CD14-positive monocyte (primary cell): ENCODE measurements at regions not wholly inside any gene's neighbourhood (a gene's known extent, or its start where the extent isn't known, plus 50 kb on each side); places are given as distances from the start of the nearest gene placed in this dataset.

ENCODE experiments used
- DNase-seq, 3 donors: peaks; one replicate each; pipeline ENCODE4 v3.0.0-alpha.2; 2011 to 2022
- H2AFZ ChIP-seq: 2 replicates; pipeline ENCODE4 v1.6.0; 2012; ENCODE audit warnings: mild to moderate bottlenecking, low read depth, low read length, inconsistent platforms; ENCODE audit not compliant: insufficient read depth, poor library complexity, severe bottlenecking
- H3K27ac ChIP-seq, 2 donors: 1 replicate in 1 of 2; 2 replicates in 1 of 2; pipeline ENCODE4 v1.5.1; 2012 to 2013; ENCODE audit warnings: low read length in 2 of 2, control low read depth in 1 of 2, inconsistent platforms in 1 of 2, low read depth in 1 of 2, mild to moderate bottlenecking in 1 of 2
- H3K27me3 ChIP-seq, 2 donors: one replicate each; pipeline versions ENCODE4 v1.6.0 to v1.6.1; 2011 to 2013; ENCODE audit warnings: low read length in 2 of 2; ENCODE audit not compliant: control insufficient read depth in 2 of 2, insufficient read depth in 2 of 2
- H3K36me3 ChIP-seq, 2 donors: replicated peaks in 1 of 2; 1 replicate in 1 of 2; 2 replicates in 1 of 2; pipeline versions ENCODE4 v1.5.1 to v1.6.1; 2012 to 2013; ENCODE audit warnings: low read length in 2 of 2, control low read depth in 1 of 2, inconsistent platforms in 1 of 2, mild to moderate bottlenecking in 1 of 2; ENCODE audit not compliant: insufficient read depth in 2 of 2, control insufficient read depth in 1 of 2
- H3K4me1 ChIP-seq, 2 donors: 1 replicate in 1 of 2; 2 replicates in 1 of 2; pipeline versions ENCODE4 v1.5.1 to v1.6.1; 2012 to 2013; ENCODE audit warnings: low read length in 2 of 2, control low read depth in 1 of 2, inconsistent platforms in 1 of 2, mild to moderate bottlenecking in 1 of 2, moderate library complexity in 1 of 2; ENCODE audit not compliant: insufficient read depth in 2 of 2, control insufficient read depth in 1 of 2
- H3K4me2 ChIP-seq: replicated peaks from 2 replicates; pipeline ENCODE3; 2012; ENCODE audit warnings: low read length, moderate library complexity, mild to moderate bottlenecking; ENCODE audit not compliant: poor library complexity, severe bottlenecking; ENCODE audit errors: extremely low read depth
- H3K4me3 ChIP-seq, 3 experiments: fragments of 200-600 bp in 1 of 3; sonication (generic) in 1 of 3; replicated peaks in 1 of 3; 1 replicate in 2 of 3; 2 replicates in 1 of 3; pipeline ENCODE4 v1.5.1; 2011 to 2013; ENCODE audit warnings: low read length in 3 of 3, mild to moderate bottlenecking in 3 of 3, control low read depth in 2 of 3, low read depth in 2 of 3, inconsistent platforms in 1 of 3, moderate library complexity in 1 of 3
- H3K79me2 ChIP-seq: 2 replicates; pipeline ENCODE4 v1.6.0; 2012; ENCODE audit warnings: mild to moderate bottlenecking, control low read depth, inconsistent platforms, low read length, moderate library complexity; ENCODE audit not compliant: insufficient read depth
- H3K9ac ChIP-seq: 2 replicates; pipeline ENCODE4 v1.6.0; 2017; ENCODE audit warnings: low read length, mild to moderate bottlenecking; ENCODE audit not compliant: insufficient read depth, poor library complexity, severe bottlenecking
- H3K9me3 ChIP-seq, 2 donors: replicated peaks in 1 of 2; 1 replicate in 1 of 2; 2 replicates in 1 of 2; pipeline versions ENCODE4 v1.5.1 to v1.6.1; 2012 to 2013; ENCODE audit warnings: low read length in 2 of 2, control low read depth in 1 of 2; ENCODE audit not compliant: control insufficient read depth in 1 of 2, insufficient read depth in 1 of 2
- H4K20me1 ChIP-seq: 2 replicates; pipeline ENCODE4 v1.6.0; 2012; ENCODE audit warnings: mild to moderate bottlenecking, low read length, control low read depth, moderate library complexity; ENCODE audit not compliant: insufficient read depth
- H3K27ac Mint-ChIP-seq, 7 donors: one replicate each; pipeline ENCODE4 v1.8.0; 2020; ENCODE audit warnings: mild to moderate bottlenecking in 7 of 7, mixed read lengths in 7 of 7, moderate library complexity in 6 of 7, inconsistent platforms in 2 of 7
- H3K27me3 Mint-ChIP-seq, 3 donors: one replicate each; pipeline ENCODE4 v1.8.0; 2021 to 2022; ENCODE audit warnings: low read depth in 3 of 3, mild to moderate bottlenecking in 3 of 3, mixed read lengths in 3 of 3, moderate library complexity in 3 of 3, inconsistent platforms in 1 of 3
- H3K36me3 Mint-ChIP-seq, 2 donors: one replicate each; pipeline ENCODE4 v1.8.0; 2020; ENCODE audit warnings: mixed read lengths in 2 of 2, inconsistent platforms in 1 of 2, mild to moderate bottlenecking in 1 of 2
- H3K4me1 Mint-ChIP-seq: one replicate; pipeline ENCODE4 v1.8.0; 2020; ENCODE audit warnings: mild to moderate bottlenecking, mixed read lengths
- H3K4me3 Mint-ChIP-seq, 2 donors: one replicate each; pipeline ENCODE4 v1.8.0; 2020; ENCODE audit warnings: mild to moderate bottlenecking in 2 of 2, mixed read lengths in 2 of 2, moderate library complexity in 1 of 2
- H3K9me3 Mint-ChIP-seq, 7 donors: one replicate each; pipeline ENCODE4 v1.8.0; 2020 to 2022; ENCODE audit warnings: mixed read lengths in 7 of 7, mild to moderate bottlenecking in 6 of 7, moderate library complexity in 6 of 7, inconsistent platforms in 2 of 7
- CTCF ChIP-seq: fragments of 200-600 bp; IDR thresholded peaks from one replicate; pipeline ENCODE4 v1.8.0; 2022; ENCODE audit warnings: antibody characterized with exemption, mild to moderate bottlenecking
- WGBS: methylation state at CpG from one replicate; pipeline ENCODE4 v1.1.5; 2013; ENCODE audit warnings: missing lambda C conversion rate; ENCODE audit not compliant: insufficient coverage; 5-methylcytosine and 5-hydroxymethylcytosine counted together
- intact Hi-C, 2 donors: fragments of 100-400 bp; cut with micrococcal nuclease; formaldehyde crosslinking; loops; one replicate each; pipeline versions ENCODE4 v1.15.0 to v1.15.1; 2023

GRCh38 chr5:57832875-57833274, 350.3 kb upstream of the ACTBL2 start:
- Histone ChIP-seq H4K20me1 (no peaks in the 10 kb centered on the region), H3K27me3 (no peaks in the 10 kb centered on the region), H3K9ac (no peak overlapping the region), H3K4me3 (no peak overlapping the region), H3K9me3 (no peaks in the 10 kb centered on the region), H3K4me2 (no peak overlapping the region), H3K4me1 (no peaks in the 10 kb centered on the region), H3K27ac (no peak overlapping the region), H3K79me2 (no peaks in the 10 kb centered on the region), H3K36me3 (no peaks in the 10 kb centered on the region), H2AFZ (no peak overlapping the region)
- H3K9me3 Mint-ChIP-seq = peaks cover 0 to 10% (median 4%) of the 10 kb centered on the region in 7 donors
- DNase-seq = no peak
- TF ChIP-seq CTCF = no peak
- WGBS = no CpG with 5 or more reads among the region's 2 CpGs
- H3K4me3 Mint-ChIP-seq = no peak overlapping the region
- no peaks in the 10 kb centered on the region for H3K36me3 Mint-ChIP-seq
- H3K27me3 Mint-ChIP-seq = peaks cover 0 to 1% (median 0%) of the 10 kb centered on the region in 3 donors
- intact Hi-C loops = no loop called here
- H3K27ac Mint-ChIP-seq = no peak overlapping the region
- no peaks in the 10 kb centered on the region for H3K4me1 Mint-ChIP-seq

- Mint-ChIP-seq H3K27ac (no peak overlapping the region), H3K36me3 (no peaks in the 10 kb centered on the region), H3K4me3 (no peak overlapping the region), H3K27me3 (peaks cover 0 to 1% (median 0%) of the 10 kb centered on the region in 3 donors), H3K4me1 (no peaks in the 10 kb centered on the region), H3K9me3 (peaks cover 0 to 12% (median 4%) of the 10 kb centered on the region in 7 donors)
- H3K4me3 ChIP-seq = no peak overlapping the region
- H2AFZ ChIP-seq = no peak overlapping the region
- no peak for DNase-seq
- H3K36me3 ChIP-seq = no peaks in the 10 kb centered on the region
- no peaks in the 10 kb centered on the region for H4K20me1 ChIP-seq
- no peak overlapping the region for H3K4me2 ChIP-seq
- no peaks in the 10 kb centered on the region for H3K4me1 ChIP-seq
- H3K79me2 ChIP-seq = no peaks in the 10 kb centered on the region
- TF ChIP-seq CTCF = no peak
- WGBS = 100% methylated on average over 1 of the region's 2 CpGs
- no peak overlapping the region for H3K9ac ChIP-seq
- intact Hi-C loops = no loop called here
- no peak overlapping the region for H3K27ac ChIP-seq
- no peaks in the 10 kb centered on the region for H3K27me3 ChIP-seq
- no peaks in the 10 kb centered on the region for H3K9me3 ChIP-seq
These were observed 349.3 kb upstream of the ACTBL2 start for GRCh38 chr5:57831932-57832331.
